Colonic mucosa (tissue), 4 donors: ENCODE measurements at regions not wholly inside any gene's neighbourhood (a gene's known extent, or its start where the extent isn't known, plus 50 kb on each side); places are given as distances from the start of the nearest gene placed in this dataset.

Experiments
- DNase-seq: peaks from one replicate; pipeline ENCODE4 v3.0.0-alpha.2; 2020
- H3K27ac ChIP-seq: fragments of 200-600 bp; one replicate; pipeline ENCODE4 v1.8.0; 2021
- H3K27me3 ChIP-seq: fragments of 200-600 bp; one replicate; pipeline ENCODE4 v1.8.0; 2021
- H3K36me3 ChIP-seq: fragments of 200-600 bp; one replicate; pipeline ENCODE4 v1.8.0; 2021
- H3K4me1 ChIP-seq: fragments of 200-600 bp; one replicate; pipeline ENCODE4 v1.8.0; 2021; ENCODE audit warnings: mild to moderate bottlenecking
- H3K4me3 ChIP-seq: fragments of 200-600 bp; one replicate; pipeline ENCODE4 v1.8.0; 2021
- H3K9ac ChIP-seq, 2 donors: one replicate each; pipeline ENCODE4 v1.7.0; 2013; ENCODE audit warnings: control low read depth in 2 of 2, low read depth in 2 of 2, low read length in 2 of 2
- H3K9me3 ChIP-seq: fragments of 200-600 bp; one replicate; pipeline ENCODE4 v1.8.0; 2021
- CTCF ChIP-seq: fragments of 200-600 bp; IDR thresholded peaks from one replicate; pipeline ENCODE4 v1.8.0; 2022; ENCODE audit warnings: antibody characterized with exemption, mild to moderate bottlenecking
- intact Hi-C: fragments of 100-400 bp; cut with DNase I; formaldehyde crosslinking; loops from one replicate; pipeline ENCODE4 v1.14.1; 2022
- donor health status: healthy.
- donor health status: DM: no; HTN: no; CAD: no.
- donor health status: DM: no; HTN: no; CAD: no.

- Histone ChIP-seq H3K4me3 (no peak overlapping the region), H3K9me3 (no peaks in the 10 kb centered on the region), H3K27ac (no peak overlapping the region), H3K9ac (no peak overlapping the region), H3K27me3 (no peaks in the 10 kb centered on the region), H3K4me1 (no peaks in the 10 kb centered on the region), H3K36me3 (no peaks in the 10 kb centered on the region)
- TF ChIP-seq CTCF, result no peak
- no peak for DNase-seq
- intact Hi-C loops, result loop anchor here (10.0 kb wide), 1 partner anchor 147 kb away; the partner anchor contains the start of gene CADM1
Measured at GRCh38 chr11:115652094-115652493, 147.9 kb upstream of the CADM1 start.

- no peak overlapping the region for H3K9ac ChIP-seq
- H3K27me3 ChIP-seq, result no peaks in the 10 kb centered on the region
- DNase-seq, result no peak
- no peaks in the 10 kb centered on the region for H3K36me3 ChIP-seq
- no peaks in the 10 kb centered on the region for H3K9me3 ChIP-seq
- no peaks in the 10 kb centered on the region for H3K4me1 ChIP-seq
- TF ChIP-seq CTCF, result no peak
- no peak overlapping the region for H3K27ac ChIP-seq
- no peak overlapping the region for H3K4me3 ChIP-seq
- intact Hi-C loops, result no loop called here
Measured at GRCh38 chr11:115649461-115649860, 145.2 kb upstream of the CADM1 start.

GRCh38 chr11:115645631-115646317, 141.6 kb upstream of the CADM1 start:
- Histone ChIP-seq H3K27ac (no peak overlapping the region), H3K4me3 (no peak overlapping the region), H3K9me3 (no peaks in the 10 kb centered on the region), H3K27me3 (no peaks in the 10 kb centered on the region), H3K9ac (no peak overlapping the region), H3K36me3 (no peaks in the 10 kb centered on the region), H3K4me1 (no peaks in the 10 kb centered on the region)
- no peak for TF ChIP-seq CTCF
- DNase-seq, result no peak
- intact Hi-C loops, result no loop called here

- Histone ChIP-seq H3K4me3 (no peak overlapping the region), H3K36me3 (no peaks in the 10 kb centered on the region), H3K9ac (no peak overlapping the region), H3K27ac (no peak overlapping the region), H3K4me1 (no peaks in the 10 kb centered on the region), H3K9me3 (no peaks in the 10 kb centered on the region), H3K27me3 (no peaks in the 10 kb centered on the region)
- DNase-seq, result no peak
- TF ChIP-seq CTCF, result no peak
- intact Hi-C loops, result no loop called here
Measured at GRCh38 chr11:115644856-115645255, 140.6 kb upstream of the CADM1 start.

- H3K4me3 ChIP-seq, result no peak overlapping the region
- H3K27ac ChIP-seq, result no peak overlapping the region
- no peak overlapping the region for H3K9ac ChIP-seq
- H3K36me3 ChIP-seq, result no peaks in the 10 kb centered on the region
- intact Hi-C loops, result no loop called here
- no peaks in the 10 kb centered on the region for H3K4me1 ChIP-seq
- no peak for TF ChIP-seq CTCF
- DNase-seq, result no peak
- H3K27me3 ChIP-seq, result no peaks in the 10 kb centered on the region
- H3K9me3 ChIP-seq, result no peaks in the 10 kb centered on the region
Measured at GRCh38 chr11:115643549-115644270, 139.5 kb upstream of the CADM1 start.
